CD14-positive monocyte (primary cell): ENCODE measurements at regions not wholly inside any gene's neighbourhood (a gene's known extent, or its start where the extent isn't known, plus 50 kb on each side); places are given as distances from the start of the nearest gene placed in this dataset.

Source experiments
- DNase-seq, 3 donors: peaks; one replicate each; pipeline ENCODE4 v3.0.0-alpha.2; 2011 to 2022
- H2AFZ ChIP-seq: 2 replicates; pipeline ENCODE4 v1.6.0; 2012; ENCODE audit warnings: mild to moderate bottlenecking, low read depth, low read length, inconsistent platforms; ENCODE audit not compliant: insufficient read depth, poor library complexity, severe bottlenecking
- H3K27ac ChIP-seq, 2 donors: 1 replicate in 1 of 2; 2 replicates in 1 of 2; pipeline ENCODE4 v1.5.1; 2012 to 2013; ENCODE audit warnings: low read length in 2 of 2, control low read depth in 1 of 2, inconsistent platforms in 1 of 2, low read depth in 1 of 2, mild to moderate bottlenecking in 1 of 2
- H3K27me3 ChIP-seq, 2 donors: one replicate each; pipeline versions ENCODE4 v1.6.0 to v1.6.1; 2011 to 2013; ENCODE audit warnings: low read length in 2 of 2; ENCODE audit not compliant: control insufficient read depth in 2 of 2, insufficient read depth in 2 of 2
- H3K36me3 ChIP-seq, 2 donors: replicated peaks in 1 of 2; 1 replicate in 1 of 2; 2 replicates in 1 of 2; pipeline versions ENCODE4 v1.5.1 to v1.6.1; 2012 to 2013; ENCODE audit warnings: low read length in 2 of 2, control low read depth in 1 of 2, inconsistent platforms in 1 of 2, mild to moderate bottlenecking in 1 of 2; ENCODE audit not compliant: insufficient read depth in 2 of 2, control insufficient read depth in 1 of 2
- H3K4me1 ChIP-seq, 2 donors: 1 replicate in 1 of 2; 2 replicates in 1 of 2; pipeline versions ENCODE4 v1.5.1 to v1.6.1; 2012 to 2013; ENCODE audit warnings: low read length in 2 of 2, control low read depth in 1 of 2, inconsistent platforms in 1 of 2, mild to moderate bottlenecking in 1 of 2, moderate library complexity in 1 of 2; ENCODE audit not compliant: insufficient read depth in 2 of 2, control insufficient read depth in 1 of 2
- H3K4me2 ChIP-seq: replicated peaks from 2 replicates; pipeline ENCODE3; 2012; ENCODE audit warnings: low read length, moderate library complexity, mild to moderate bottlenecking; ENCODE audit not compliant: poor library complexity, severe bottlenecking; ENCODE audit errors: extremely low read depth
- H3K4me3 ChIP-seq, 3 experiments: fragments of 200-600 bp in 1 of 3; sonication (generic) in 1 of 3; replicated peaks in 1 of 3; 1 replicate in 2 of 3; 2 replicates in 1 of 3; pipeline ENCODE4 v1.5.1; 2011 to 2013; ENCODE audit warnings: low read length in 3 of 3, mild to moderate bottlenecking in 3 of 3, control low read depth in 2 of 3, low read depth in 2 of 3, inconsistent platforms in 1 of 3, moderate library complexity in 1 of 3
- H3K79me2 ChIP-seq: 2 replicates; pipeline ENCODE4 v1.6.0; 2012; ENCODE audit warnings: mild to moderate bottlenecking, control low read depth, inconsistent platforms, low read length, moderate library complexity; ENCODE audit not compliant: insufficient read depth
- H3K9ac ChIP-seq: 2 replicates; pipeline ENCODE4 v1.6.0; 2017; ENCODE audit warnings: low read length, mild to moderate bottlenecking; ENCODE audit not compliant: insufficient read depth, poor library complexity, severe bottlenecking
- H3K9me3 ChIP-seq, 2 donors: replicated peaks in 1 of 2; 1 replicate in 1 of 2; 2 replicates in 1 of 2; pipeline versions ENCODE4 v1.5.1 to v1.6.1; 2012 to 2013; ENCODE audit warnings: low read length in 2 of 2, control low read depth in 1 of 2; ENCODE audit not compliant: control insufficient read depth in 1 of 2, insufficient read depth in 1 of 2
- H4K20me1 ChIP-seq: 2 replicates; pipeline ENCODE4 v1.6.0; 2012; ENCODE audit warnings: mild to moderate bottlenecking, low read length, control low read depth, moderate library complexity; ENCODE audit not compliant: insufficient read depth
- H3K27ac Mint-ChIP-seq, 7 donors: one replicate each; pipeline ENCODE4 v1.8.0; 2020; ENCODE audit warnings: mild to moderate bottlenecking in 7 of 7, mixed read lengths in 7 of 7, moderate library complexity in 6 of 7, inconsistent platforms in 2 of 7
- H3K27me3 Mint-ChIP-seq, 3 donors: one replicate each; pipeline ENCODE4 v1.8.0; 2021 to 2022; ENCODE audit warnings: low read depth in 3 of 3, mild to moderate bottlenecking in 3 of 3, mixed read lengths in 3 of 3, moderate library complexity in 3 of 3, inconsistent platforms in 1 of 3
- H3K36me3 Mint-ChIP-seq, 2 donors: one replicate each; pipeline ENCODE4 v1.8.0; 2020; ENCODE audit warnings: mixed read lengths in 2 of 2, inconsistent platforms in 1 of 2, mild to moderate bottlenecking in 1 of 2
- H3K4me1 Mint-ChIP-seq: one replicate; pipeline ENCODE4 v1.8.0; 2020; ENCODE audit warnings: mild to moderate bottlenecking, mixed read lengths
- H3K4me3 Mint-ChIP-seq, 2 donors: one replicate each; pipeline ENCODE4 v1.8.0; 2020; ENCODE audit warnings: mild to moderate bottlenecking in 2 of 2, mixed read lengths in 2 of 2, moderate library complexity in 1 of 2
- H3K9me3 Mint-ChIP-seq, 7 donors: one replicate each; pipeline ENCODE4 v1.8.0; 2020 to 2022; ENCODE audit warnings: mixed read lengths in 7 of 7, mild to moderate bottlenecking in 6 of 7, moderate library complexity in 6 of 7, inconsistent platforms in 2 of 7
- CTCF ChIP-seq: fragments of 200-600 bp; IDR thresholded peaks from one replicate; pipeline ENCODE4 v1.8.0; 2022; ENCODE audit warnings: antibody characterized with exemption, mild to moderate bottlenecking
- WGBS: methylation state at CpG from one replicate; pipeline ENCODE4 v1.1.5; 2013; ENCODE audit warnings: missing lambda C conversion rate; ENCODE audit not compliant: insufficient coverage; 5-methylcytosine and 5-hydroxymethylcytosine counted together
- intact Hi-C, 2 donors: fragments of 100-400 bp; cut with micrococcal nuclease; formaldehyde crosslinking; loops; one replicate each; pipeline versions ENCODE4 v1.15.0 to v1.15.1; 2023

- WGBS: 100% methylated on average over 2 of the region's 3 CpGs
- no peaks in the 10 kb centered on the region for H3K79me2 ChIP-seq
- H3K4me1 ChIP-seq: no peaks in the 10 kb centered on the region
- H3K27me3 ChIP-seq: no peaks in the 10 kb centered on the region
- H3K9me3 ChIP-seq: no peaks in the 10 kb centered on the region
- H3K4me3 Mint-ChIP-seq: no peak overlapping the region
- H3K9ac ChIP-seq: no peak overlapping the region
- intact Hi-C loops: no loop called here
- no peak overlapping the region for H3K27ac Mint-ChIP-seq
- no peak overlapping the region for H2AFZ ChIP-seq
- no peak for DNase-seq
- H3K36me3 Mint-ChIP-seq: no peaks in the 10 kb centered on the region
- H4K20me1 ChIP-seq: no peaks in the 10 kb centered on the region
- peaks cover 0 to 2% (median 0%) of the 10 kb centered on the region in 3 donors for H3K27me3 Mint-ChIP-seq
- H3K4me1 Mint-ChIP-seq: no peaks in the 10 kb centered on the region
- TF ChIP-seq CTCF: no peak
- no peak overlapping the region for H3K4me2 ChIP-seq
- no peak overlapping the region for H3K27ac ChIP-seq
- H3K36me3 ChIP-seq: no peaks in the 10 kb centered on the region
- no peak overlapping the region for H3K4me3 ChIP-seq
- peaks cover 0 to 5% (median 0%) of the 10 kb centered on the region in 7 donors for H3K9me3 Mint-ChIP-seq
Observed at GRCh38 chr7:79692015-79692414, 238.5 kb upstream of the MAGI2 start.

GRCh38 chr7:79691074-79691473 is 237.6 kb upstream of the MAGI2 start:
- H3K4me3 Mint-ChIP-seq: no peak overlapping the region
- H3K4me3 ChIP-seq: no peak overlapping the region
- H3K79me2 ChIP-seq: no peaks in the 10 kb centered on the region
- H3K9ac ChIP-seq: no peak overlapping the region
- no peaks in the 10 kb centered on the region for H3K36me3 Mint-ChIP-seq
- WGBS: no CpG with 5 or more reads among the region's 2 CpGs
- H3K4me1 Mint-ChIP-seq: no peaks in the 10 kb centered on the region
- no peak for DNase-seq
- peaks cover 0 to 6% (median 0%) of the 10 kb centered on the region in 7 donors for H3K9me3 Mint-ChIP-seq
- no peaks in the 10 kb centered on the region for H3K27me3 ChIP-seq
- no peak overlapping the region for H3K27ac Mint-ChIP-seq
- no peak for TF ChIP-seq CTCF
- H4K20me1 ChIP-seq: no peaks in the 10 kb centered on the region
- H3K27ac ChIP-seq: no peak overlapping the region
- H3K4me1 ChIP-seq: no peaks in the 10 kb centered on the region
- intact Hi-C loops: no loop called here
- no peak overlapping the region for H2AFZ ChIP-seq
- H3K9me3 ChIP-seq: no peaks in the 10 kb centered on the region
- no peaks in the 10 kb centered on the region for H3K36me3 ChIP-seq
- no peak overlapping the region for H3K4me2 ChIP-seq
- H3K27me3 Mint-ChIP-seq: peaks cover 0 to 2% (median 0%) of the 10 kb centered on the region in 3 donors
